GM12878 (cell line): ENCODE measurements at regions not wholly inside any gene's neighbourhood (a gene's known extent, or its start where the extent isn't known, plus 50 kb on each side); places are given as distances from the start of the nearest gene placed in this dataset.

Experiments used
- BACH1 ChIP-seq: fragments of 450-650 bp; IDR thresholded peaks from 2 replicates; pipeline ENCODE4 v1.6.1; 2017; ENCODE audit warnings: mild to moderate bottlenecking, borderline replicate concordance
- CHD1 ChIP-seq: IDR thresholded peaks from 2 replicates; pipeline ENCODE4 v1.6.1; 2012; ENCODE audit warnings: low read depth, low read length, improper control_type of control experiment
- CTCF ChIP-seq, 3 experiments: IDR thresholded peaks in 2 of 3; conservative IDR thresholded peaks in 1 of 3; 2 replicates each; pipeline ENCODE4 v1.5.1; 2011; ENCODE audit warnings: low read depth in 3 of 3, low read length in 3 of 3, mild to moderate bottlenecking in 3 of 3, control low read depth in 2 of 3, moderate library complexity in 2 of 3, inconsistent platforms in 1 of 3, mixed read lengths in 1 of 3; ENCODE audit not compliant: control insufficient read depth in 2 of 3, insufficient read depth in 1 of 3; ENCODE audit errors: extremely low read depth in 1 of 3
- EZH2 ChIP-seq: IDR thresholded peaks from 2 replicates; pipeline ENCODE4 v1.6.1; 2012; ENCODE audit warnings: low read depth, mild to moderate bottlenecking, control low read depth, inconsistent platforms, low read length, borderline replicate concordance; ENCODE audit not compliant: control insufficient read depth
- FOS ChIP-seq: IDR thresholded peaks from 3 replicates; pipeline ENCODE4 v1.6.1; 2011; ENCODE audit warnings: borderline replicate concordance; ENCODE audit not compliant: insufficient read length; ENCODE audit errors: extremely low read depth
- FOXM1 ChIP-seq: IDR thresholded peaks from 2 replicates; pipeline ENCODE4 v1.6.1; 2012; ENCODE audit warnings: low read depth, mild to moderate bottlenecking, inconsistent platforms, low read length, moderate library complexity
- NBN ChIP-seq: fragments of 450-650 bp; IDR thresholded peaks from 2 replicates; pipeline ENCODE4 v1.6.1; 2016
- NRF1 ChIP-seq: conservative IDR thresholded peaks from 2 replicates; pipeline ENCODE4 v1.6.1; 2011; ENCODE audit warnings: mild to moderate bottlenecking, low read depth, low read length, improper control_type of control experiment
- POLR2A ChIP-seq: IDR thresholded peaks from 2 replicates; pipeline ENCODE4 v1.6.1; 2011; ENCODE audit warnings: low read depth, mild to moderate bottlenecking, low read length
- RAD51 ChIP-seq: fragments of 450-650 bp; IDR thresholded peaks from 2 replicates; pipeline ENCODE4 v1.6.1; 2016; ENCODE audit warnings: moderate library complexity, mild to moderate bottlenecking, inconsistent platforms
- RFX5 ChIP-seq: IDR thresholded peaks from 2 replicates; pipeline ENCODE4 v1.6.1; 2011; ENCODE audit warnings: low read depth, low read length, improper control_type of control experiment
- TARDBP ChIP-seq: IDR thresholded peaks from 2 replicates; pipeline ENCODE4 v1.6.1; 2016; ENCODE audit warnings: borderline replicate concordance
- ZBED1 ChIP-seq: IDR thresholded peaks from 2 replicates; pipeline ENCODE4 v1.6.1; 2016; ENCODE audit warnings: borderline replicate concordance

- TF ChIP-seq CTCF (IDR thresholded peaks at IDR 0.05 in 2 of 3, conservative IDR thresholded peaks at IDR 0.05 in 1 of 3; ENCODE audit: control insufficient read depth in 2 of 3, extremely low read depth in 1 of 3, insufficient read depth in 1 of 3, low read depth in 3 of 3, low read length in 3 of 3): no peak
- TF ChIP-seq POLR2A: no peak
- no peak for TF ChIP-seq RFX5
- TF ChIP-seq EZH2: no peak
- no peak for TF ChIP-seq TARDBP
- TF ChIP-seq ZBED1: no peak
- no peak for TF ChIP-seq CHD1
- no peak for TF ChIP-seq NBN
- TF ChIP-seq RAD51: no peak
- no peak for TF ChIP-seq FOS
- TF ChIP-seq BACH1: no peak
- TF ChIP-seq FOXM1: no peak
- no peak for TF ChIP-seq NRF1
Observed at GRCh38 chr2:210730672-210731071, 174.3 kb downstream of the CPS1 start.
